ENCODE measurements at regions not wholly inside any gene's neighbourhood (a gene's known extent, or its start where the extent isn't known, plus 50 kb on each side); places are given as distances from the start of the nearest gene placed in this dataset.
"Not testable (repeated sequence)": the region's sequence is repeated elsewhere in the genome, so short reads cannot be mapped to it uniquely, and the experiment has no call there.

DNA sequence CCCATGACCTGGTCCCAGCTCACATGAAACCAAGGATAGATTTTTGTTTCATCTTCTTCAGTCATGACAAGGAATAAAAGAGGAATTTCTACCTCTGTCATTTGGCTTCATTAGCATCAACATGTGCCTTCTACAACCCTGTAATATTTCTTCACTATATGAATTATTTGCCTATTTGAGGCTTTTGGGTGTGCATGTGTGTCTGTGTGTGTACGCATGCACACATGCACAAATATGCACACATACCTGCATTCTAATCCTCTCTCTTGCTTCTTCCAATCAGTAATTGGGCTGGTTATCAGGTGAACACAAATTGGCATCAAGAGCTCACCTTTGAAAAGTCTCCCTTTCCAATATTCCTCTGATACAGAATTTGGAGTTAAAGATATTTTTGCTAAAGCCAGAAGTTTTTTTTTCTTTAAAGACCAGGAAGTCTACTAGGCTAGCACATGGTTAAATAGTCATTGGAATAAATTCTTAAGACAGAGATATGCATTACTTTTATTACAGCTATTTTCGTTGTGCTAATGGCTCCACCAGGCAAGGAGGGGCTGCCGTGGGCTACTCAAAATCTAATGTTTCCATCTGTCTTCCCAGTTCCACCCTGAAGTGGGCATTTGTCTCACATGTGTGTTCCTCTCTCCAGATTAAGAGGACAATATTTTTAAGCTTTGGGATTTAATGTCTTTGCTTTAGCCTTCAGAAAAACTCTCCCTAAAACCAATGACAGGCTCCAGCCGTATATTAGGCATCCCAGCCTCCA is 547.2 kb upstream of the CDH5 start:
- no peak for DNase-seq

GRCh38 chr16:65817799-65818198 is 548.7 kb upstream of the CDH5 start:
- no peak for DNase-seq

GRCh38 chr16:65817066-65817465 is 549.4 kb upstream of the CDH5 start:
- DNase-seq: no peak

DNA sequence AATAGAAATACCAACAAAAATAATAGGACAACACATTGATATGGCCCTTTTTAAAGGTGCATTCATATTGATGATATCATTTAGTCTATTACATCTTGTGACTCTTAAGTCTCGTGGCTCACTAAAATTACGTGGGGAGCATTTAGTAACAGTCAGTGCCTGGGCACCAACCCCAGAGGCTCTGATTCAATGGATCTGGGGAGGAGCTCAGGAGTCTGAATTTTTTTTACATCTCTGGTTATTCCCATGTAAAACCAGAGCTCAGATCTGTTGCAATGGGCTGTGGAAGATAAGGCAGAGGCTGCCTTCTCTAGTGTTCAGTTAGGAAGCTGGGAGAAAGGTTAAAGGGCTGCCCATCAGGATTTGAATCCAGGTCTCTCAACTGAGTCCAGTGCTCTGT is 549.9 kb upstream of the CDH5 start:
- DNase-seq: no peak

DNA sequence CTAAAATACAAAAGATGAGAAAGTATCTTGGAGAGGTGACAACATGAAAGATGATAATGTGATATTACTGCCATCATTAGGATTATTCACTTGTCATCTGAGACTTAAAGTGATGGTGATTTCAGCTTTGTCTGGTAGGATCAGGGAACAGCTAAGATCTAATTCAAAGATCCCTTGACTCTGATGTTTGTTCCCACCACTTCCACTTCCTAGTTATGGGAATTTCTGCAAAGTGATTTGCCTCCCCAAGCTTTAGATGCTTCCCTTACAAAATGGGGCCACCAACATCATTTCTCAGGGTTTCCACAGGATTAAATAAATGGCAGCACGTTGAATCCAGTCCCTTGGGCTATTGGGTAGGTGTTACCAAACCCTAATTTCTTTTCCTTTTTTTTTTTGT is 550.8 kb upstream of the CDH5 start:
- DNase-seq: no peak

DNA sequence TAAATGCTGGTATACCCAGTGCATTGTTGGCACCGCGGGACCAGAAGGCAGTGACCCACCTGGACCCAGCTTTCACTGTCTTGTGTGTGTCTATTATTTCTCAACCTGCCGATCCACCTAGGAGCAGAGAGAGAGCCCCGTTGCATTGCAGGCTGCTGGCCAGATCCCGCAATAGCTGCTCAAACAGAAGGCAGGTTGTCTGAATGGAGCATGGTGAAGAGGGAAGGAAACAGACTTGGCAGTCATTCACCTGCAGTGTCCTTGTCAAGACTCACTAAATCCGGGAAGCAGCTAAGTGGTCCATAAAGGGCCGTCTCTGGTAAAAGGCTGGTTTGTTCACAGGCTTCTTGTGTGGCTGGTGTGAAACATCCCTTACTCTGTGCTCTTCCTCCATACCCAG is 552.6 kb upstream of the CDH5 start:
- DNase-seq: not testable (repeated sequence)

DNA sequence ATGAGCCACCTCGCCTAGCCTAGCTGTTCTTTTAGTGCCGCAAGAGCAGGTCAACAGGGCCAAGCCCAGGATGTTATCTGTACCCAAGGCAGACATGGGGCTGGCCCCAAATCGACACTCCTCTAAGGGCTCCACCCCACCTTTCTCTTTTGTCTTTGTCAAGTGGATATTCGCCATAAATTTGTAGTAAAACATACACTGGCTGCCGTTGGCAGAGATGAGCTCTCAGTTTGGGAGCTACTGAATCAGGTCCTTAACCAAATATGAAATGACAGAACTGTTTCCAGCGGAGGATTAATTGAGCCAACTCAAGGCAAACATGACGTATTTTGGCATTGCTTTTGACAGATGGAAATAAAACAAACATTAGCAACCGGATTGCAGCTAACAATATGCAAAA is 556.9 kb upstream of the CDH5 start:
- no peak for DNase-seq

DNA sequence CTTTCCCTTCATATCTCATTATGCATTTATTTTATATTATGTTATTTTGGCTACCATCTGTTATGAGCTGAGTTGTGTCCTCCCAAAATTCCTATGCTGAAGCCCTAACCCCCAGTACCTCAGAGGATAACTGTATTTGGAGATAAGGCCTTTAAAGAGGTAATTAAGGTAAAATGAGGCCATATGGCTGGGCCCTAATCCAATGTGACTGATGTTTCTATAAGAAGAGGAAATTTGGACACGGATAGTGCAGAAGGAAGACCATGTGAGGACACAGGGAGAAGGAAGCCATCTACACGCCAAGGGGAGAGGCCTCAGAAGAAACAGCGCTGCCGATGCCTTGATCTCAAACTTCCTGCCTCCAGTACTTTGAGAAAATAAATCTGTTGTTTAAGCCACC is 557.7 kb upstream of the CDH5 start:
- no peak for DNase-seq

DNA sequence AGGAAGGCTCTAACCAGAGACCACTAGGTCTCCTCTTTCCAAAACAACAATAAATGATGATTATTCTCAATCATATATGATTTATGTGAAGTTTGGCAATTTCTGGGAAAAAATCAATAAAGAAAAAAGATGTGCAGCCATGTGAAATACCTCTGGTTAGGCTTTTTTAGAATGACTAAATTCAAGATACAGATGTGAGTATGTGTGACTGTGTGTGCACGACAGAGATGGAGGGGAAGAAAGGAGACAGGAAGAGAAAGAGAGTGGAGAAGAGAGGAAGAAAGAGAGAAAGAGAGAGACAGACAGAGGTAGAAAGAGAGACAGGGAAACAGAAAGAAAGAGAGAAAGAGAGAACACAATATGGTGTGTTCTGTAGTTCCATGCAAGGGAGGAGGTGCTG is 558.6 kb upstream of the CDH5 start:
- DNase-seq: no peak

GRCh38 chr16:65805704-65806103 is 560.8 kb upstream of the CDH5 start:
- not testable (repeated sequence) for DNase-seq

GRCh38 chr16:65796481-65796880 is 570.0 kb upstream of the CDH5 start:
- no peak for DNase-seq

DNA sequence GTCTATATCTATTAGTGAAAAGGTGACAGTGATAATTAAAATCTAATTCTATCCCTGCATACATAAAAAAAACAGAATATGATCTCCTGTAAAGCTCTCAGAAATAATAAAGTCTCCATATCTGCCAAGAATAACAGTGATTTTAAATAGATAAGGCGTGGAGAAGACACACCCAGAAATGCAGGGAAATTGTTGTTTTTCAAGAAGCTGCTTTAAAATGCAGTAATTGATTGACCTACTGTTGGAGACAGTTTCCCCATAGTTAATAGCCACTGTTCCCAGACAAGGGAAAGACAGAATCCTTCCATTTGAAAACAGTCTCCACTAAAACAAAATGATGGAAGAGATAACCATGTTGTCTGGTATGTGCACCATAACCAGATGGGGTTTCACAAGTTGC is 571.5 kb upstream of the CDH5 start:
- no peak for DNase-seq

- no peak for DNase-seq
Measured at GRCh38 chr16:65793781-65794180, 572.7 kb upstream of the CDH5 start.

- DNase-seq: no peak
Measured at GRCh38 chr16:65790768-65791167, 575.7 kb upstream of the CDH5 start.

GRCh38 chr16:65789161-65789945 is 577.1 kb upstream of the CDH5 start:
- no peak for DNase-seq

- no peak for DNase-seq
Measured at GRCh38 chr16:65788434-65789140, 577.9 kb upstream of the CDH5 start.

DNA sequence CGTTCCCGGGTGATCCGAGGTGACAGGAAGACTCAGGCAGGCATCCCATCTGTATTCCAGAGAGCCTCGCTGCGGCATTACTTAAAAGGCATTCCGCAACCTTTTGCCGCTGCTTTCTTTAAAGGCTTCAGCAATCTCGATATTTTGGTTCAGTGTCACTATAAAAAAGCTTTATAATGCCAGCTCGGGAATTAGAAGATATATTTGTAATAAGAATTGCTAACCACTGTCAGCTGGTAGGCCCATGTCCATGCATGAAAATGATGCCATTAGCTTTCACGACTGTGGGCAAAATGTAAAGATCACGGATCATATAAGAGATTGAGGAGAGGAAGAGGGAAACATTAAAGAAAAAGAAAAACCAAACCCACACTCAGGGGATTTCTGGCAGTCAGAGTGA is 578.6 kb upstream of the CDH5 start:
- no peak for DNase-seq

DNA sequence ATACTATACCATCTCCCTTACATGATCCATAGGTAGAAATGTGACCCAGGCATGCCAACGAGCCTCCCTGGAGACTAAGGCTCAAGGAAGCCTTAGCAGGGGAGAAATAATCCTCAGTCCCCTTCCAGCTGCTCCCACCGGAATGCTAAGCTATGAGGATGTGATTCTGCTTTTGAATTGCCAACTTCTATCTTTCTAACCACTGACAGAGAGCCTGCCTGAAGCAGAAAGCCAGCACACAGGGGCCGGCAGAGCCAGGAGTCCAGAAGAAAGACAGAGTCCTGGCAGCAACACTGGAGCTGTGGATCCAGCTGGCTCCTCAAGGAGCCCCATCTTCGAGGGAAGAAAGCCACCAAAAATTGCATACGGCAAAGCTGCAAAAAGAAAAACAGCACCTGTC is 579.6 kb upstream of the CDH5 start:
- DNase-seq: no peak

DNA sequence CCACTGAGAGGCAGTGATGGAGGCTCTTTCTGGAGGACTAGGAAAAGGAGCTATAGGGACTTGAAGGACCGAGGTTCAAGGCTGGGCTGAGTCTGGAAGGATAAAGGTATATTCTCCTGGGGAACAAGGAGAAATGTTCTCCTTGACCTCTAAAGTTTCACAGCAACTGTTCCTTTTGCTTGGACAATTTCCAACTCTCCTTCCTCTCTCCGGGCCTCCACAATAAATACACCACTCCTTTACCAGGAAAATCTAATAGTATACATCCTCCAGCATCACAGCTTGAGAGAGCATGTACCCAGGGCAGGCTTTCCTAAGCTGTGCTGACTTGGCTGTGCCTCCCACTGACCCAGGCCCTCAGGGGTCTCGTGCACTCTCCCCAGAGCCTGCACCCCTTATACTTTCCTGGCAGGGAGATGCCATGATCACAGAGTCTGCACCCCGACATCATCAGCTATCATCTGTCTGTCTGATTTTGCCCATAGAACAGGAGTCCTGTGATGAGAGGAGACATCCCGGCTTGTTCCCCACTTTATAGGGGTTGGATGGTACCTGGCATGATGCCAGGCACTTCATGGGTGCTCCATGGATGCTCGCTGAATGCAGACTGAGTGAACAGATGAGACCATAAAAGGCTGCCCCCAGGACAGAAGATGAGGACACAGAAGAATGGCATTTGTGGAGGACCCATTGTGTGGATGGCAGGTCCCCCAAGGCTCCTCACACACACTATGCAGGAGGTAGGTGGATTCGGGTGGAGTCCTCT is 582.6 kb upstream of the CDH5 start:
- DNase-seq: no peak

GRCh38 chr16:65782611-65783600 is 583.6 kb upstream of the CDH5 start:
- DNase-seq: no peak

GRCh38 chr16:65781855-65782254 is 584.6 kb upstream of the CDH5 start:
- DNase-seq: no peak

DNA sequence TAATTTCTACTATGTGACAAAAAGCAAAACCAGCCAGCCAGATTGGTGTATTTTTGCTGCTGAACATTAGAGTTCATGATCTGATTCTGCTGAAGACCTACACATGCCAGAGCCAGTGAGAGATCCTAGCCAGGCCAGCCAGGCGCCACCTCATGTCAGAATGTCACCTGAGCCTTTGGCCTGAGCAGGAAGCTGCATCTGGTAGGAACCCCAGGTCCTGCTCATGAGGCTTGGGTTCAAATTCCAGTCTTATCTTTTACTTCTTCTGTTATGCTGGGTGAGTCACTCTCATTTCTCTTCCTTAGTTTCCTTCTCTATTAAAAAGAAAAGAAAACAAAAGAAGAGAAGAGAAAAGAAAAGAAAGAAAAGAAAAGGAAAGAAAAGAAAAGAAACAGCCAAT is 585.1 kb upstream of the CDH5 start:
- no peak for DNase-seq
